ENCODE measurements at regions not wholly inside any gene's neighbourhood (a gene's known extent, or its start where the extent isn't known, plus 50 kb on each side); places are given as distances from the start of the nearest gene placed in this dataset.

GRCh38 chr20:8946036-8946940 is 122.6 kb upstream of the PLCB4 start:
- TF ChIP-seq CTCF (conservative IDR thresholded peaks at IDR 0.05; ENCODE audit: low read depth, low read length) (no peak), CEBPB (IDR thresholded peaks at IDR 0.05; ENCODE audit: low read depth, low read length) (no peak), ELK1 (IDR thresholded peaks at IDR 0.05; ENCODE audit: borderline replicate concordance, low read depth, low read length) (no peak), MXI1 (IDR thresholded peaks at IDR 0.05; ENCODE audit: borderline replicate concordance, low read depth, low read length) (no peak), POLR2A (IDR thresholded peaks at IDR 0.05; ENCODE audit: low read depth, low read length) (no peak), SMC3 (IDR thresholded peaks at IDR 0.05; ENCODE audit: low read depth, low read length) (no peak), MAFK (IDR thresholded peaks at IDR 0.05; ENCODE audit: low read depth, low read length) (no peak), USF2 (IDR thresholded peaks at IDR 0.05; ENCODE audit: low read depth, low read length) (no peak), RAD21 (IDR thresholded peaks at IDR 0.05; ENCODE audit: low read length) (no peak), RFX5 (IDR thresholded peaks at IDR 0.05; ENCODE audit: low read depth, low read length) (no peak), MAZ (IDR thresholded peaks at IDR 0.05; ENCODE audit: borderline replicate concordance, low read depth, low read length) (no peak), FOS (IDR thresholded peaks at IDR 0.05; ENCODE audit: low read depth, low read length) (no peak), CHD1 (IDR thresholded peaks at IDR 0.05; ENCODE audit: low read depth, low read length) (no peak)

All from IMR-90 (cell line).